GM21515 (cell line): ENCODE measurements at regions not wholly inside any gene's neighbourhood (a gene's known extent, or its start where the extent isn't known, plus 50 kb on each side); places are given as distances from the start of the nearest gene placed in this dataset.
"Not testable (repeated sequence)": the region's sequence is repeated elsewhere in the genome, so short reads cannot be mapped to it uniquely, and the experiment has no call there.

Source experiments
- ATAC-seq: cut with Tn5 transposase; IDR thresholded peaks from one replicate; pipeline ENCODE4 v1.9.1; 2021; ENCODE audit not compliant: unreplicated experiment

DNA sequence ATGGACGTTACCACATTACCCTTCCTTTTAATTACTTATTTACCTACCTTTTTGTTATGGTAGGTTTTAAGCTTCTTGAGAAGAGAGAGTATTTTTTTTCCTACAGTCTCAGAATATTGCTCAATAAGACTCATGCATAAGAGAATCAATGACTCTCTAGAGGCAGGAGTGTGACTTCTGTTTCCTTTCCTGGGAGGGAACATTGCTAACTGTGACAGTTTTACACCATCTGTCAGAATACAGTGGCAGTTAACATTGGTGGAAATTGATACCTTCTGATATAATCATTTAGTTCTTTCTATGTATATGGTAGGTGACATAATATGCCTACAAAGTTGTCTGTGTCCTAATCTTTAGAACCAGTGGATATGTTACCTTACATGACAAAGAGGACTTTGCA, 348.7 kb upstream of the POT1 start:
- no peak for ATAC-seq

DNA sequence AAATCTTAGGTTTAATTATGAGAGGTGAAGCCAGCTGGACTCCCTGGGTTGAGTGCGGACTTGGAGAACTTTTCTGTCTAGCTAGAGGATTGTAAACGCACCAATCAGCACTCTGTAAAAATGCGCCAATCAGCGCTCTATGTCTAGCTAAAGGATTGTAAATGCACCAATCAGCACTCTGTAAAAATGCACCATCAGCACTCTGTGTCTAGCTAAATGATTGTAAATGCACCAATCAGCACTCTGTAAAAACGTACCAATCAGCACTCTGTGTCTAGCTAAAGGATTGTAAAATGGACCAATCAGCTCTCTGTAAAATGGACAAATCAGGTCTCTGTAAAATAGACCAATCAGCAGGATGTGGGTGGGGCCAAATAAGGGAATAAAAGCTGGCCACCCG, 345.1 kb upstream of the POT1 start:
- ATAC-seq: not testable (repeated sequence)

DNA sequence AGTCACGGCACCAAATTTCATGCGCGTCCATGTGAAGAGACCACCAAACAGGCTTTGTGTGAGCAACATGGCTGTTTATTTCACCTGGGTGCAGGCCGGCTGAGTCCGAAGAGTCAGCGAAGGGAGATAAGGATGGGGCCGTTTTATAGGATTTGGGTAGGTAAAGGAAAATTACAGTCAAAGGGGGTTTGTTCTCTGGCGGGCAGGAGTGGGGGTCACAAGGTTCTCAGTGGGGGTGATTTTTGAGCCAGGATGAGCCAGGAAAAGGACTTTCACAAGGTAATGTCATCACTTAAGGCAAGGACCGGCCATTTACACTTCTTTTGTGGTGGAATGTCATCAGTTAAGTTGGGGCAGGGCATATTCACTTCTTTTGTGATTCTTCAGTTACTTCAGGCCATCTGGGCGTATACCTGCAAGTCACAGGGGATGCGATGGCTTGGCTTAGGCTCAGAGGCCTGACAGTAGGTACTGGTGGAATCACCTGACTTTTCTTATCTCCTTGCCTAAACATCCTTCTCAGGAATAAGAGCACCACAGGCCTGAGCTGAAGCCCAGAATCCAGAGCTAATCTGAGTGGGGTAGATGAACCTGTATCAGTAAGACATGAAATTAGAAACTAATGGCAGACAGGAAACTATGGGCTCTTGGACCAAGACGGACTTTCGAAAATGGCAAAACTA, 334.7 kb upstream of the POT1 start:
- not testable (repeated sequence) for ATAC-seq

- not testable (repeated sequence) for ATAC-seq
Observed at GRCh38 chr7:125258876-125259417, 329.3 kb upstream of the POT1 start.

- ATAC-seq: no peak
Observed at GRCh38 chr7:125257617-125258016, 328.0 kb upstream of the POT1 start.

GRCh38 chr7:125256446-125256845, 326.8 kb upstream of the POT1 start:
- ATAC-seq: no peak

DNA sequence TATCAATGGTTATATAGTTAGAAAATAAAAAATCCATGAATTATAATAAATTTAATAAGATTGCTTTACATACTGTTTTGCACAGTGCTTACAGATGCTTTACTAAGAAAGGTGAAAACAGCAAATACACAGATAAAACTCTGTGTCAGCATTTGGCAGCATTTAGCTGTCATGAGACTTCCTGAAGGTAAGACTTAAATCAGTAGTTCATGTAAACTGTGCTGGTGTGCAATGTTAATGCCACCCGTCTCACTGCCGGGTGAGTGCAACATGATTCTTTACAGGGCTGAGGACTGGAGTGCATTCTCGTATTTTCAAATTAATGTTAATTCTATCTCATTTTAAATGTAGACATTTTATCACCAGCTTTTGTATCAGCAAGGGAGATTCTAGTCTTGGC, 326.2 kb upstream of the POT1 start:
- no peak for ATAC-seq

DNA sequence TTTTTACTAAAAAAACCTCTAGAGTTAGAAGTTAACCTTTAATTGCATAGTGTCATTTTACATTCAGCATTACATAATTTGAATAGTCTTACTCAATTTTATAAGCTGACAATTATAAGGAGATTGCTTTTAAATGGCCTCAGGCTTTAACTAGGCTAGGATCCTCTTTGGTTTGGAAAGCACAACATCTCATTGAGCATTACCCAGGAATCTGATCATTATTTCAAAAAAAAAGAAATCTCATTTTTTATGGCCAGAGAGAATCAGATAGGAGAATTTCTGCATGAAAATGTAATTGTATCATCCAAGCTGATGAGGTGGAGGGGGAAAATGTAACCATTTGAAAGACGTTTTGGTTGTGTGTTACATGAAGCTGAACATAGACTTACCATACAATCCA, 324.9 kb upstream of the POT1 start:
- no peak for ATAC-seq

DNA sequence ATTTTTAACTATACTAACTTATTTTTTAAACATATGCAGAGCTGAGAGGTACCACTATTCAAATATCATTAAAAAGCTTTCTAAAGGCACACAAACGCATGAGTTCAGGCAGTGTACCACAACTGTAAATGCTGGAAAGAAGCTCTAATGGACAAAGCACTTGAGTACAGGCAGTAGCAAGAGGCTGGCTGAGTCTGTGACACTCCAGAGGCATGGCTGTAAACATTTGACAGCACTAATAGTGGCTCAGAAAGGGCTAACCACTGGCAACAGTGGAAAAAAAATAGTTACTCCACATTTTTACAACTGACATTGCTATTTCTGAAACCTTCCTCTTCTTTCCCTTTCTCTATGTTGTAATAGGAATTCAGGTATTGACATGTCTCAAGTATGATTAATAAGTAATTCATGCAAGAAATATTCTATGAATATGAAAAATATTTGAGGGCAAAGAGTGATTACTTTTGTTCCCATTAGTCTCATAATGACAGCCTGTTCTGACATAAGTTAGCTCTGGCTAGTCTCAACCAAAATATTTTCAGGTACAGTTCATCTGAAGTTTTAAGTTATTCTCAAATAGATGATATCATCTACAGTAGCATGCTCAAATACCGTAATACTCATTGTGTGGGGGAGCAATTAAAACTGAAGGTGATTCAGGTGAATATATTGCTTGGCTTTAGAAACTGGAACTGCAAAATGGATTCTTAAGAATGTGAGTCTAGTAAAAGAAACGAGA, 324.0 kb upstream of the POT1 start:
- ATAC-seq: no peak

DNA sequence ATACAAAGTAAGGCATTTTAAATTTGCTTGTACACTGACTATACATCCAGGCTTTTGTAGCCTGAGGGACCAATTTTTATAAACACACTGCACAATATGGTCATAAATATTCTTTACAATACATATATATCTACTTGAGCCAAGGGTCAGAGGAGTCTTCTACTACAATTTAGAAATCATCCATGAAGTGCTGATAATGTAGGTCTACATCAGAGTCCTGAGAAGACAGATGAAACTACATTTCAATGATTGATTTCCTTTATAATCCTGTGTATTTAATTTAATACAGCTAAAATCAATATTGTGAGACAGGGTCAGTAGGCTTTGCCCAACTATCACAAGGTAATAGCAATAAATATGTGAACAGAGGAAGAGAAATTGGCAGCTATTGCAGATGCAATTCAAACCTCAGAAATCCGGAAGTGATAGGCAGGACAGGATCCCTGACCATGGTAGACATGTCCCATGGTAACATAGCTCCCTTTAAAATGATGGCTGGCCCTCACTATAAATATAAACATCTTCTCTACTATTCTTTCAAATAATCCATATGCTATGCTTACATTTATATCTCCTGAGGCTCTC, 318.0 kb upstream of the POT1 start:
- no peak for ATAC-seq

DNA sequence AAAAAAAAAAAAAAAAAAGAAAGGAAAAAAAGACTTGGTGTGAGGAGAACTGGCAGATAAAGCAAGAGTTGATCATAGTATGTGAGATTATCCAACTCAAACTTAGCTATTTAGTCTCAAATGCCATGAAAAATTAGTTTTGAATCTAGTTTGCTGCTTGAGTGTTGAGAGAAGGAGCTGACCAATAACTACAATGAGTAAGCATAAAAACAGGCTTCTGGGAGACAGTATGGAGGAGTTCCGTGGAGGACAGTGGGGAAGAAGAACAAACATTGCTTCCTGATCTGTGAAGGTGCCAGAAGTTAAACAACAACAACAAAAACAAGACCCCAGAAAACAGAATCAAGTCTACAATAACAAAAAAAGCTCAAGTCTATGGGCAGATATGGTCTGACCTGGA, 317.1 kb upstream of the POT1 start:
- ATAC-seq: no peak

DNA sequence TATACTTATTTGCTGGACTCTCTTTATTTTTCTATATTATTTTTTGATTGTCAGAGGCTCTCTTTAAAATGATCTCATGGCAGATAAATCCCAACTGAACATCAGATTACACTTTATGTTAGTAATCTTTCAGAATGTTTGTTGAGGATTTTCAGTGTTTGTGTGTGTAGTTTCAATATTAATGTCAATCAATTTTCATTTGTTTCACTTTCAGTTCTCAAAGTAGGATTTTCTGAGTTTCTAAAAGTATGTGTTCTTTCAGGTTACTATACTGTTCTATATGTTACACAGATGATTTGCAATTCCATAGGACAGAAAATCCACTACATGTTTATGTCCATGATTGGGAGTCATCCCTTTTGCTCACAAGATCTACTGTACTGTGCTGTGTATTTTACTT, 311.9 kb upstream of the POT1 start:
- ATAC-seq: no peak

GRCh38 chr7:125222596-125222995, 293.0 kb upstream of the POT1 start:
- ATAC-seq: no peak

DNA sequence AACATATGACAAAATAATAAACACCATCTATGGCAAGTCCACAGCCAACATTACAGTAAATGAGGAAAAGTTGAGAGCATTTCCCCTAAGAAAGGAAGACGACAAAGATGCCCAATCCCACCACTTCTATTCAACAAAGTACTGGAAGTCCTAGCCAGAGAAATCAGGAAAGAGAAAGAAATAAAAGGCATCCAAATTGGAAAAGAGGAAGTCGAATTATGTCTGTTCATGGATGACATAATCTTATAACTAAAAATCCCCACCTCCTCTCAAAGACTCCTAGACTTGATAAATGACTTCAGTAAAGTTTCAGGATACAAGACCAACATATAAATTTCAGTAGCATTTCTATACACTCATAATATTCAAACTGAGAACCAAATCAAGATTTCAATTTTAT, 288.5 kb upstream of the POT1 start:
- ATAC-seq: no peak

DNA sequence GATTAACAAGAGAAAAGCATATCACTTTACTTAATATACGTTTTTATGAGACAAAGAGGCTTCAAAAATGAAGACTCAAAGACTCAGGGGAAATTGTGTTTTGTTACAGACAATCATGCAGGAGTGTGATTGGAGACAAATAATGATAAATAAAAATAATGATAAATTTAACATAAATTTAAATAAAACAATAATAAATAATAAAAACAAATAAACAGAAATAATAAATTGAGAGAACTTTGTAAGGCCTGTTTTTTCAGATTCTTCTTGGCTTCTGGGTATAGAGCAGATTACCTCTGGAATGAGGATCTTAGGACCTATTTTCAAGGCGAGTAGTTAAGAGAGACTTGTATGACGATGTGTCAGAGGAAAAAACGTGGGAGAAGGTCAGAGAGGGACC, 271.4 kb upstream of the POT1 start:
- no peak for ATAC-seq

- no peak for ATAC-seq
Observed at GRCh38 chr7:125197731-125198393, 268.2 kb upstream of the POT1 start.

DNA sequence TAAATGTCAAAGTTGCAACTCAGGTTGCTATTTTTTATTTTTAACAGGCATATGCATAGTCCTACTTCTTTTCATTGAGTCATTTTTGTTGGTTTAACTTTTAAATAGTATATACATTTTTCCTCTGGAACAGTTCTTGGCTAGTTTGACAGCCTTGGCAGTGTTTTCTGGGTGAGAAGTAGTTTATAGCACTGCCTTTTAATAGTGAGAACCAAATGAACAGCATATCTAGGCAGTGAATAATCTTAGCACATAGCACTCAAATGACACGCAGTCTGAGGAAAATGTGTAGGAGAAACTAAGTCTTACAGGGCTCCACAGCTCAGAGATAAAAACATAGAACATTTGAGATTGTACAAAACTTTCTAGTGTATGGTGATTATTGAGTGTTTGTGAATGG, 265.5 kb upstream of the POT1 start:
- no peak for ATAC-seq

DNA sequence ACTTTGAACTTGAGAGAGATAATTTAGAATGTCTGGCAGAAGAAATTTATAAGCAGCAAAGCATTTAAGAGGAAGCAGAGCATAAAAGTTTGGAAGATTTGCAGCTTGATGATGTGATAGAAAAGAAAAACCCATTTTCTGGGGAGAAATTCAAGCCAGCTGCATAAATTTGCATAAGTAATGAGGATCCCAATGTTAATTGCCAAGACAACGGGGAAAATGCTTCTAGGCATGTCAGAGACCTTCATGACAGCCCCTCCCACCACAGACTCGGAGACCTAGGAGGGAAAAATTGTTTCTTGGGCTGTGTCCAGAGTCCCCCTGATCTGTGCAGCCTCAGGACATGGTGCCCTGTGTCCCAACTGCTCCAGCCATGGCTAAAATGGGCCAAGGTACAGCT, 263.6 kb upstream of the POT1 start:
- ATAC-seq: no peak

DNA sequence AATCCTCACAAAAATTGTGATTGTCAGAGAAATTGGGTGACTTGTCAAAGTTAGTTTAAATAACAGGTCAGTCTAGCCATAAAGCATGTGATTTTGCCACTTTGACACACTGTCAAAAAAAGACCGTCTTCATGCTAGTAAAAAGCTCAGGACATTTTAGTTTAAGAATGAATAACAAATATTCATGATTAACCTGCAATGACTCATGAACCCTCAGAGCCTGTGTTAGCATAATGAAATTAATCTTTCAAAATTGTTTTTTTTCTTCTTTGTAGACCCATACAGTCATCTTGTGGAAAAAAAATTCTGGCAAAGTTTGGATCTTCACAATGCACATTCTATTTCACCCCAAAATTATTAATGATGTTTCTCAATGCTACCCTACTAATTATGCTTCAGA, 255.2 kb upstream of the POT1 start:
- no peak for ATAC-seq

GRCh38 chr7:125181569-125182267, 252.1 kb upstream of the POT1 start:
- not testable (repeated sequence) for ATAC-seq

DNA sequence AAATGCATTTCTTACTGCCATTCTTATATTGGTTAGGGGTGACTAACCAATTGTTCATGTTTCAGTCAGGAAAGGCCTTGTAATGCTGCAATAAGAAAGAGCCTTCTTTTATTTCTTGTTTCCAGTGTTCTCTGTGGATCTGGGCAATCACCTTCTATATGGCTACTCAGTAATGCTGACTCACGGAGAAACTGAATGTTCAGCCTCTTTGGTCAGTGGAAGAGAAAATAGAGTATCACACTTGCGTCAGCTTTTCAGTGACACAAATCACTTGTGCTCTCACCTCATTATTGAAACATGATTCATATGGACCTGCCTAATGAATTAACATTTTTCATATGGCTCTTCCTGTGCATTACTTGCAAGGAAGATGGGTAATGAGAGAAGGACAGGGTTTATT, 243.9 kb upstream of the POT1 start:
- ATAC-seq: no peak
